MCF 10A (cell line): ENCODE measurements at regions not wholly inside any gene's neighbourhood (a gene's known extent, or its start where the extent isn't known, plus 50 kb on each side); places are given as distances from the start of the nearest gene placed in this dataset.

ENCODE experiments used
- BruUV-seq: library from RNA; stranded (reverse); fragments of 400-500 nt; replicated peaks from 2 replicates; lab custom pipeline; 2021; lab: Mats Ljungman, UMichigan
- CTCF ChIA-PET: fragments of 300-600 bp; sonication (Branson Sonifier 250); formaldehyde crosslinking; extraction: SDS; loops from one replicate; lab custom pipeline; 2021; ENCODE audit warnings: antibody characterized with exemption, inconsistent platforms; lab: Yijun Ruan, JAX
- POLR2A ChIA-PET: fragments of 300-600, 350-650 bp; sonication (Branson Sonifier 250); formaldehyde crosslinking; extraction: SDS; loops from one replicate; lab custom pipeline; 2020; ENCODE audit warnings: antibody characterized with exemption, inconsistent platforms; lab: Yijun Ruan, JAX
- DNase-seq: peaks from one replicate; pipeline ENCODE4 v3.0.0-alpha.2; 2018; ENCODE audit not compliant: unreplicated experiment
- H3K27ac Mint-ChIP-seq: one replicate; pipeline ENCODE4 v1.8.0; 2022; ENCODE audit warnings: mild to moderate bottlenecking, low read depth, mixed read lengths; ENCODE audit not compliant: unreplicated experiment
- H3K27me3 Mint-ChIP-seq: one replicate; pipeline ENCODE4 v1.8.0; 2022; ENCODE audit warnings: mixed read lengths; ENCODE audit not compliant: insufficient read depth, unreplicated experiment
- H3K36me3 Mint-ChIP-seq: one replicate; pipeline ENCODE4 v1.8.0; 2022; ENCODE audit warnings: mild to moderate bottlenecking, moderate library complexity, mixed read lengths; ENCODE audit not compliant: insufficient read depth, unreplicated experiment
- H3K4me1 Mint-ChIP-seq: one replicate; pipeline ENCODE4 v1.8.0; 2022; ENCODE audit warnings: mixed read lengths; ENCODE audit not compliant: insufficient read depth, unreplicated experiment
- H3K4me3 Mint-ChIP-seq: one replicate; pipeline ENCODE4 v1.8.0; 2022; ENCODE audit warnings: mild to moderate bottlenecking, moderate library complexity, mixed read lengths; ENCODE audit not compliant: unreplicated experiment
- H3K9me3 Mint-ChIP-seq: one replicate; pipeline ENCODE4 v1.8.0; 2022; ENCODE audit warnings: mixed read lengths; ENCODE audit not compliant: unreplicated experiment
- intact Hi-C: fragments of 100-400 bp; cut with micrococcal nuclease; formaldehyde crosslinking; loops from 2 replicates; pipeline ENCODE4 v1.14.1; 2022
- TF ChIP-seq, protein P1 (sequence below): fragments of 200-600 bp; IDR thresholded peaks from one replicate; pipeline ENCODE4 v1.8.0; 2022; ENCODE audit warnings: antibody characterized with exemption, mild to moderate bottlenecking; ENCODE audit not compliant: unreplicated experiment

GRCh38 chr16:64391063-64391600, 730.7 kb downstream of the CDH11 start:
- H3K4me1 Mint-ChIP-seq, result peaks cover 6% of the 10 kb centered on the region
- POLR2A ChIA-PET, result no interaction called here

DNA sequence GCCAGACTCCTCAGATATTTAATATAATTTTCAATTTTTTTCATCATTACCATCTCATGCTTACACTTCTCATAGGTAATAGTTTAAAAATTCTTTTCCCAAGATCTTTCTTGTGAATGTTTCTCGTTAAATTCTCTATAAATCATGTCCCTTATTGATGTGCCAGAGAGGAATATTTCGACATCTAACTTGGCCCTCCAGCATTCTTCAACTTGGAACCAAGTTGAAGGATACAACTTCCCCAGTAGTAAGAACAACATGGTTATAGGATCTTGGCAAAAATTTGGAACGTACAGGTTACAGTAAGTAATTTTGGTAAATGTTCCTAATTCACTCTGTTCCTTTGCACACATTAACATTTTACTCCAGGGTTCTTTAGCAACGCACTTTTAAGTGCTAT, 731.8 kb downstream of the CDH11 start:
- CTCF ChIA-PET, result interaction anchor here (0.5 kb wide), 1 partner anchor 12 kb away, joined by 3 read pairs; no protein-coding TSS in a partner anchor
- intact Hi-C loops, result no loop called here
- Mint-ChIP-seq H3K4me1 (peaks cover 6% of the 10 kb centered on the region), H3K36me3 (no peaks in the 10 kb centered on the region), H3K27ac (peak overlapping the region; percentile 79), H3K9me3 (peaks cover 14% of the 10 kb centered on the region), H3K27me3 (no peaks in the 10 kb centered on the region), H3K4me3 (no peak overlapping the region)
- POLR2A ChIA-PET, result no interaction called here
- BruUV-seq, result no TSS peak
- TF ChIP-seq, protein P1, sequence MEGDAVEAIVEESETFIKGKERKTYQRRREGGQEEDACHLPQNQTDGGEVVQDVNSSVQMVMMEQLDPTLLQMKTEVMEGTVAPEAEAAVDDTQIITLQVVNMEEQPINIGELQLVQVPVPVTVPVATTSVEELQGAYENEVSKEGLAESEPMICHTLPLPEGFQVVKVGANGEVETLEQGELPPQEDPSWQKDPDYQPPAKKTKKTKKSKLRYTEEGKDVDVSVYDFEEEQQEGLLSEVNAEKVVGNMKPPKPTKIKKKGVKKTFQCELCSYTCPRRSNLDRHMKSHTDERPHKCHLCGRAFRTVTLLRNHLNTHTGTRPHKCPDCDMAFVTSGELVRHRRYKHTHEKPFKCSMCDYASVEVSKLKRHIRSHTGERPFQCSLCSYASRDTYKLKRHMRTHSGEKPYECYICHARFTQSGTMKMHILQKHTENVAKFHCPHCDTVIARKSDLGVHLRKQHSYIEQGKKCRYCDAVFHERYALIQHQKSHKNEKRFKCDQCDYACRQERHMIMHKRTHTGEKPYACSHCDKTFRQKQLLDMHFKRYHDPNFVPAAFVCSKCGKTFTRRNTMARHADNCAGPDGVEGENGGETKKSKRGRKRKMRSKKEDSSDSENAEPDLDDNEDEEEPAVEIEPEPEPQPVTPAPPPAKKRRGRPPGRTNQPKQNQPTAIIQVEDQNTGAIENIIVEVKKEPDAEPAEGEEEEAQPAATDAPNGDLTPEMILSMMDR, result no peak
- DNase-seq, result no peak

More at GRCh38 chr16:64391063-64391600, 730.7 kb downstream of the CDH11 start:
- Mint-ChIP-seq H3K9me3 (peaks cover 7% of the 10 kb centered on the region), H3K27me3 (no peaks in the 10 kb centered on the region), H3K4me3 (no peak overlapping the region), H3K27ac (peak overlapping the region; percentile 79), H3K36me3 (no peaks in the 10 kb centered on the region)
- BruUV-seq, result no TSS peak
- intact Hi-C loops, result loop anchor here (1.0 kb wide), 1 partner anchor 49 kb away; no protein-coding TSS in a partner anchor
- CTCF ChIA-PET, result interaction anchor here (0.6 kb wide), 1 partner anchor 246 kb away, joined by 3 read pairs; no protein-coding TSS in a partner anchor
- TF ChIP-seq, protein P1, result no peak
- peak; percentile 22 for DNase-seq

- Mint-ChIP-seq H3K27me3 (no peaks in the 10 kb centered on the region), H3K9me3 (peaks cover 14% of the 10 kb centered on the region), H3K27ac (no peak overlapping the region), H3K4me1 (no peaks in the 10 kb centered on the region), H3K4me3 (no peak overlapping the region), H3K36me3 (no peaks in the 10 kb centered on the region)
- no peak for DNase-seq
- ChIA-PET POLR2A (no interaction called here), CTCF (no interaction called here)
- TF ChIP-seq, protein P1, result no peak
- intact Hi-C loops, result no loop called here
- no TSS peak for BruUV-seq
These were observed 737.2 kb downstream of the CDH11 start for GRCh38 chr16:64384636-64385035.

GRCh38 chr16:64381979-64382378, 739.9 kb downstream of the CDH11 start:
- no peaks in the 10 kb centered on the region for H3K4me1 Mint-ChIP-seq
- TF ChIP-seq, protein P1, result no peak
- peaks cover 14% of the 10 kb centered on the region for H3K9me3 Mint-ChIP-seq
- intact Hi-C loops, result no loop called here
- no TSS peak for BruUV-seq
- no peaks in the 10 kb centered on the region for H3K27me3 Mint-ChIP-seq
- ChIA-PET CTCF (interaction anchor here (0.6 kb wide), 1 partner anchor 25 kb away, joined by 3 read pairs; no protein-coding TSS in a partner anchor), POLR2A (no interaction called here)
- no peak overlapping the region for H3K4me3 Mint-ChIP-seq
- H3K36me3 Mint-ChIP-seq, result no peaks in the 10 kb centered on the region
- no peak for DNase-seq
- H3K27ac Mint-ChIP-seq, result no peak overlapping the region
